Parathyroid adenoma (tissue), 2 donors: ENCODE measurements at regions not wholly inside any gene's neighbourhood (a gene's known extent, or its start where the extent isn't known, plus 50 kb on each side); places are given as distances from the start of the nearest gene placed in this dataset.

Source experiments
- H2AFZ ChIP-seq: fragments of 300-600 bp; sonication (generic); one replicate; pipeline ENCODE4 v1.7.0; 2017; ENCODE audit warnings: antibody characterized with exemption, mild to moderate bottlenecking
- H3K27ac ChIP-seq: fragments of 300-600 bp; sonication (generic); one replicate; pipeline ENCODE4 v1.7.0; 2017
- H3K27me3 ChIP-seq: fragments of 300-600 bp; sonication (generic); one replicate; pipeline ENCODE4 v1.7.0; 2017; ENCODE audit warnings: low read length; ENCODE audit not compliant: control insufficient read depth, insufficient read depth
- H3K36me3 ChIP-seq: fragments of 300-600 bp; sonication (generic); one replicate; pipeline ENCODE4 v1.7.0; 2017; ENCODE audit warnings: low read length; ENCODE audit not compliant: control insufficient read depth, insufficient read depth
- H3K4me1 ChIP-seq: fragments of 300-600 bp; sonication (generic); one replicate; pipeline ENCODE4 v1.7.0; 2017; ENCODE audit warnings: control low read depth
- H3K4me2 ChIP-seq: fragments of 300-600 bp; sonication (generic); one replicate; pipeline ENCODE4 v1.7.0; 2017; ENCODE audit warnings: low read length
- H3K4me3 ChIP-seq: fragments of 300-600 bp; sonication (generic); one replicate; pipeline ENCODE4 v1.7.0; 2017; ENCODE audit warnings: low read depth, low read length
- H3K79me2 ChIP-seq: fragments of 300-600 bp; sonication (generic); one replicate; pipeline ENCODE4 v1.7.0; 2017; ENCODE audit warnings: control low read depth
- H3K9ac ChIP-seq: fragments of 300-600 bp; sonication (generic); one replicate; pipeline ENCODE4 v1.7.0; 2017; ENCODE audit warnings: mild to moderate bottlenecking
- H3K9me3 ChIP-seq: fragments of 300-600 bp; sonication (generic); one replicate; pipeline ENCODE4 v1.7.0; 2017; ENCODE audit warnings: low read length; ENCODE audit not compliant: control insufficient read depth
- TF ChIP-seq, protein P1 (sequence below): fragments of 300-600 bp; sonication (generic); IDR thresholded peaks from one replicate; pipeline ENCODE4 v1.7.0; 2017; ENCODE audit warnings: antibody characterized with exemption, mild to moderate bottlenecking
- donor health status: primary hyperparathyroidism.

DNA sequence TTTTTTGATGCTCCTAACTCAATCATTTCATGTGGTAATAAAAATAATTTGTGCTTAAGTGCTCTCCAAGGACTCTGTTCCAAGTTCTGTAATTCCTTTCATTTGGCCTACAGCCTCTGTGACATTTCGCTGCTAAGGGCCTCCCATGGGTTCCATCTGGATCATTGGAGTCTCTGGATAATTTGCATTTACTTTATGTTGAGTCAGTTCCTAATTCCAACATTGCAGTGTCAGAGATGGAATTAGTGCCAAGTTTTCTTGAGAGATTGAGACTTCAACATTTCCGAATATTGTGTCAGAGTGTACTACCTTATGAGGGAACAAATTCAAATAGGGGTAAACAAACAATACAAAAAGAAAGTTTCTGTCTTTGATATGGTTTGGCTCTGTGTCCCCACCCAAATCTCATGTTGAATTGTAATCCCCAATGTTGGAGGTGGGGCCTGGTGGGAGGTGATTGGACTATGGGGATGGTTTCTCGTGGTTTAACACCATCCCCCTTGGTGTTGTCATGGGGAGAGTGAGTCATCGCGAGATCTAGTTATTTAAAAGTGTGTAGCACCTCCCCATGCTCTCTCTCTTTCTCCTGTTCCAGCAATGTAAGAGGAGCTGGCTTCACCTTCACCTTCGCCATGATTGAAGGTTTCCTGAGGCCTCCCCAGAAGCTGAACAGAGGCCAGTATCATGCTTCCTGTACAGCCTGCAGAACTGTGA lies 244.1 kb upstream of the TBX18 start:
- H3K79me2 ChIP-seq = no peaks in the 10 kb centered on the region
- TF ChIP-seq, protein P1, sequence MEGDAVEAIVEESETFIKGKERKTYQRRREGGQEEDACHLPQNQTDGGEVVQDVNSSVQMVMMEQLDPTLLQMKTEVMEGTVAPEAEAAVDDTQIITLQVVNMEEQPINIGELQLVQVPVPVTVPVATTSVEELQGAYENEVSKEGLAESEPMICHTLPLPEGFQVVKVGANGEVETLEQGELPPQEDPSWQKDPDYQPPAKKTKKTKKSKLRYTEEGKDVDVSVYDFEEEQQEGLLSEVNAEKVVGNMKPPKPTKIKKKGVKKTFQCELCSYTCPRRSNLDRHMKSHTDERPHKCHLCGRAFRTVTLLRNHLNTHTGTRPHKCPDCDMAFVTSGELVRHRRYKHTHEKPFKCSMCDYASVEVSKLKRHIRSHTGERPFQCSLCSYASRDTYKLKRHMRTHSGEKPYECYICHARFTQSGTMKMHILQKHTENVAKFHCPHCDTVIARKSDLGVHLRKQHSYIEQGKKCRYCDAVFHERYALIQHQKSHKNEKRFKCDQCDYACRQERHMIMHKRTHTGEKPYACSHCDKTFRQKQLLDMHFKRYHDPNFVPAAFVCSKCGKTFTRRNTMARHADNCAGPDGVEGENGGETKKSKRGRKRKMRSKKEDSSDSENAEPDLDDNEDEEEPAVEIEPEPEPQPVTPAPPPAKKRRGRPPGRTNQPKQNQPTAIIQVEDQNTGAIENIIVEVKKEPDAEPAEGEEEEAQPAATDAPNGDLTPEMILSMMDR = no peak
- no peak overlapping the region for H3K4me3 ChIP-seq

DNA sequence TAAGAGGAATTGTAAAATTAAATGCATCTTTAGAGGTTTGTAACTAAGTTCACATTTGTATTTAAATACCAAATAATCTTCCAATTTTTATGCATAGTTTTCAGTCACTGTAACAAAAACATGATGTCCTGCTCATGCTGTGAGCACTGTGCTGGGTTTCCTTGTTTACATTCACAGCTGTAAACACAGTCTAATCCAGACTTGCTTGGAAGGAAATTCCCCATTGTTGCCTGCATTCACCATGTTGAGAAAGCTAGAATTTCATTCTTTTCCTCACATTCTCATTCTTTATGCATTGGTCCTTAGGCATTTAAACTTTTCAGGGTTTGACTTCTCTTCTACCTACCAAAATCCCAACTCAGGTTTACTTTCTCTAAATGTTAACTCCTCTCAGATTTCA lies 242.0 kb upstream of the TBX18 start:
- Histone ChIP-seq H3K9ac (no peak overlapping the region), H3K4me3 (no peak overlapping the region), H3K4me1 (no peaks in the 10 kb centered on the region), H3K79me2 (no peaks in the 10 kb centered on the region), H3K36me3 (no peaks in the 10 kb centered on the region), H2AFZ (no peak overlapping the region), H3K4me2 (no peak overlapping the region), H3K27ac (no peak overlapping the region), H3K9me3 (no peaks in the 10 kb centered on the region), H3K27me3 (no peaks in the 10 kb centered on the region)
- TF ChIP-seq, protein P1 = no peak

More for the DNA sequence above, 244.1 kb upstream of the TBX18 start:
- H3K4me2 ChIP-seq = no peak overlapping the region
- no peak overlapping the region for H3K9ac ChIP-seq
- no peaks in the 10 kb centered on the region for H3K27me3 ChIP-seq
- no peak overlapping the region for H3K27ac ChIP-seq
- no peaks in the 10 kb centered on the region for H3K9me3 ChIP-seq
- no peaks in the 10 kb centered on the region for H3K36me3 ChIP-seq
- no peak overlapping the region for H2AFZ ChIP-seq
- no peaks in the 10 kb centered on the region for H3K4me1 ChIP-seq

DNA sequence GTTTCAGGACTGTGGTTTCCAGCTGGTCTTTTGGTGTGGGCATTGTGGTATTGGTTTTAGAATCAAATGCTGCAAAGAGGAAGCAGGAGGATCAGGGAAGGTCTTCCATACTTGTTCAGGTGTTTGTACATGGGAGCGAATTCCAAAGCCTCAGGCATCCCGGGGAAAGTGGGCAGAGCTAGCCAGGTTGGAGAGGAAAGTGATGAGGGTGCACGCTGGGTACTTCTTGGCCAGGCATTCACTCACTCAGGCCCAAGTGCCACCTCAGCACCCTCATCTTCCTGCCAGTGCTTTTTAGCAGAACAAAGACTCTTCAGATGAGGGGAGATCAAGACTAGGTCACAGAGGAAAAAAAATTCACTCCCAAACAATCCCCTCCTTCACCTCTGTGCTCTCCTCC lies 241.1 kb upstream of the TBX18 start:
- H3K27me3 ChIP-seq = no peaks in the 10 kb centered on the region
- no peak overlapping the region for H3K4me3 ChIP-seq
- H3K9me3 ChIP-seq = no peaks in the 10 kb centered on the region
- no peak overlapping the region for H3K9ac ChIP-seq
- no peaks in the 10 kb centered on the region for H3K4me1 ChIP-seq
- no peaks in the 10 kb centered on the region for H3K79me2 ChIP-seq
- no peak overlapping the region for H2AFZ ChIP-seq
- TF ChIP-seq, protein P1 = no peak
- H3K4me2 ChIP-seq = no peak overlapping the region
- no peak overlapping the region for H3K27ac ChIP-seq
- H3K36me3 ChIP-seq = no peaks in the 10 kb centered on the region

DNA sequence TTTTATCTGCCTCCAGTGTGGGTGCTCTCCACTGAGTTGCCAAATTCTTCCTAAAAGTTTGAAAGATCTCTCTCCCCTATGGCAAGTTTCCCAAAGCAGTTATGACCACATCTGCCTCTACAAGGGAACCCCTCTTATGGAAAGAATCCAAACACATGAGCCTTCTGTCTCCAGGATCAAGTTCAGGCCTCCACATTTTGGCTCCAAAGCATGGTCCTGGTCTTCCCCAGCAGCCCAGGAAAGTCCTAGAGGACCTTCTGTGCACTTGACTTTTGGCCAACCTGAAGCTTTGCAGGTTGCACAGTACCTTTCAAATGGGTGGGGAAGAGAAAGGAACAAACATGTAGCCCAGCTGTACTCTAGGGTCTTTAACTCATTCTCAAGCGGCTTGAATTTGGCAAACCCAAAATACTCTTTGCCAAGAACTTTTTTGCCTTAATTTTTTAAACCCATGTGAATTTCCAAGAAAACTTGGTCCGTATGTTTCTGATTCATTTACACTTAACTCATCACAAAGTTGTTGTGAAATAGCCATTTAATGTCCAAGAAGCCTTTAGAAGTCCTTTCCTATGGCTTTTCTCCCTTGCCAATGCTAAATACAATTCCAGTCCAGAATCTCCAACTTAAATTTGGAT lies 240.1 kb upstream of the TBX18 start:
- no peak overlapping the region for H3K4me2 ChIP-seq
- no peak overlapping the region for H3K4me3 ChIP-seq
- no peak overlapping the region for H3K27ac ChIP-seq
- H3K36me3 ChIP-seq = no peaks in the 10 kb centered on the region
- TF ChIP-seq, protein P1 = no peak
- no peaks in the 10 kb centered on the region for H3K9me3 ChIP-seq
- no peak overlapping the region for H3K9ac ChIP-seq
- H3K79me2 ChIP-seq = no peaks in the 10 kb centered on the region
- H3K4me1 ChIP-seq = no peaks in the 10 kb centered on the region
- H2AFZ ChIP-seq = no peak overlapping the region
- H3K27me3 ChIP-seq = no peaks in the 10 kb centered on the region

DNA sequence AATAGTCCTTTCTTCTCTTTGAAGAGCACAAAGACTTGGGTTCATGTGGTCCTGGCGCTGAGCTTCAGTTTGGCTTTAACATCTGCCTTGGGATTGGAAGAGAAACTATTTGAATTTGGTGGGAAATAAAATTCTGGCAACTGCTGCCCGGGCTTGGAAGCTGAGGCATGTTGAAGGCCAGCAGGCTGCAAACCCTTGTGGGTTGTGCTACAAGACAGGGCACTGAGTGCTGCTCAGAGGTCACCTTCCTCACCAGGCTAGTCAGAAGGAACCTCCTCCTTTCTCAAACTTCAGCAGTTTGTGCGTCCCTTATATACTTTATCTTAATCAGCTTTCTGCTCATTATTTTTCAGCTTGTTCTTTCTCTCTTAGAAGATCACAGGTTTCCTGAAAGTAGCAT lies 238.4 kb upstream of the TBX18 start:
- no peak overlapping the region for H2AFZ ChIP-seq
- TF ChIP-seq, protein P1 = no peak

More for the DNA sequence above, 238.4 kb upstream of the TBX18 start:
- Histone ChIP-seq H3K27ac (no peak overlapping the region), H3K36me3 (no peaks in the 10 kb centered on the region), H3K4me2 (no peak overlapping the region), H3K79me2 (no peaks in the 10 kb centered on the region), H3K4me3 (no peak overlapping the region), H3K9me3 (no peaks in the 10 kb centered on the region), H3K4me1 (no peaks in the 10 kb centered on the region), H3K9ac (no peak overlapping the region), H3K27me3 (no peaks in the 10 kb centered on the region)
